ENCODE measurements at regions not wholly inside any gene's neighbourhood (a gene's known extent, or its start where the extent isn't known, plus 50 kb on each side); places are given as distances from the start of the nearest gene placed in this dataset.

- DNase-seq = no peak
Observed at GRCh38 chr5:90185897-90186468, 223.6 kb downstream of the CETN3 start.

DNA sequence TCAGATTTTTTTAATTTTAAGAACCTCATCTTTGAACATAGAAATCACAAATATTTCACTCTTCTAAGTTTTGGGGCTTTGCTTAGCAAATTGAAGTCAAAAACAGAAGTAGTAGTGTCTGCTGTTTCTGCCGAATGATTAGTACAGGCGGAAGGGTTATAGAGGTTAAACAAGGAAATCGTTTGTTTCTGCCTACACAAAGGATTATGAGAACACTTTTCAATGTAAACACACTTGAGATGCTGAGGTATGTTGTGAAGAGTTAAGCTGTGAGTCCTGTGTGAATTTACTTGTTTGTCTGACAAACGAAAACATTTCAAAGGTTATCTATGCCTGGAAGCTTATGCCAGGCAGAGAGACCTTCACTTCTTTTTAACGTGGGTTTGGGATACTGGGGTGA, 224.8 kb downstream of the CETN3 start:
- no peak for DNase-seq

DNA sequence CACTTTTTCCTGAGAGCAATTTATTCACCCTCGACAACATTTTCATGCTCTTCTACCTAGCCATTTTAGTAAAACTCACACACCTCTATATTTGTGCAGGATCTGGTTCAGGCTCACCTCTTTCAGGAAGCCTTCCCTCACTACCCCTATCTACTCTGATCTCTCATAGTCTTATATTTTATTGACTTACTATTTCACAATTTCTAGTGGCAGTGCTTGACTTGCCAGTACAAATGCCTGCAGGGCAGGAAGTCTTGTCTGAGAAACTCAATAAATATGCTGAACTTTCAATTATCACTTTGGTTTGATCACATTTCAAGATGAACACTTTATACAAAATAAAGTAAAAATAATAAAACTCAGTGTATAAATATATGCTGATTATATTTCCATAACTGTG, 226.8 kb downstream of the CETN3 start:
- no peak for DNase-seq

GRCh38 chr5:90174236-90174635, 235.3 kb downstream of the CETN3 start:
- no peak for DNase-seq

DNA sequence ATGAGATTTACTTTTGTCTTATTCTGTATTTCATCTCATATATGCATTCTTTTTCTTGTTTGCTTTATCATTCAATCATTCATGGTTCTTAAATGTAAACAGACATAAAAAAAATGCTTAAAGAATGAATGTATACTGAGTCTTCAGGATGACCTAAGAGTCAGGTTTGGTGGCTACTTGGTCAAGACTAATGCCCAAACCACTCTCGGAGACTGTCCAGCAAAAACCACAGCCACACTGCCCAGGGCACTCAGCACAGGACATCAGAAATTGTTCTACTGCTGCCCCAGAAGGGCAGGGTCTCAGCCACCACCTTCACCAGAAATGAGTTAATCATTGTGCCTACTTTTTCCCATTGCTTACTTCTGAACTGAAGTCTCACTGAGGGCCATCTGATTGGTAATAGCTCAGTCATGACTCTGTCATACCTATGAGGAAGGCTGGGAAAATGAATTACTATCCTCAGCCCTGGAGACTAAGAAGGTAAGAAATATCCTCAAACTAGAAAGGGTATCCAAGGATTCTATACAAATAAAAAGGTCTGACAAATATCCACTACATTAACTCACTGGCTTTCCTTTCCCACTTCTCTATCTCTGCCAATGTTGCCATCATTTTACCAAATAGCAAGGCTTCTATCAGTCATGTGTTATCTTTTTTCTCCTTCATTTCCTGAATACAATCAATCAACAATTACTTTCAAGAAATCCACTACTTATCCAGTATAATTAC, 236.1 kb downstream of the CETN3 start:
- no peak for DNase-seq

- no peak for DNase-seq
Observed at GRCh38 chr5:90171466-90171865, 238.1 kb downstream of the CETN3 start.

GRCh38 chr5:90170261-90170660, 239.3 kb downstream of the CETN3 start:
- no peak for DNase-seq

DNA sequence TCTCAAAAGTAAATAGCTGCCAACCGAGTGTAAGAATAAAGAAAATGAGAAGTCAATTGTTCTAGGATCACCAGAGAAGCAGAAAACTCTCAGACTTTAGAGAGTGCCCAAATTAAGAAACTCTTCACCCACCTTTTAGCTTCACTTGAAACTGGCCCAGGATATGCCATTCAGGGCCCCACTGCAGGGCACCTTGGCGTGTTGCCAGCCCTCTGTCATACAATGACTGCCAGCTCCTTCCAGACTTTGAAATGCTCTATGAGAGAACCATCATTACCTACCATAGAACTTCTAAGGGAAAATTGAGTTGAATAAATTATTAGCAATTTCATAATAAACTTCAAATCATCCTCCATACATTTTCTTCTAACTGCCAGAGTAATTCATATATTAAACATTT, 240.5 kb downstream of the CETN3 start:
- DNase-seq = no peak

DNA sequence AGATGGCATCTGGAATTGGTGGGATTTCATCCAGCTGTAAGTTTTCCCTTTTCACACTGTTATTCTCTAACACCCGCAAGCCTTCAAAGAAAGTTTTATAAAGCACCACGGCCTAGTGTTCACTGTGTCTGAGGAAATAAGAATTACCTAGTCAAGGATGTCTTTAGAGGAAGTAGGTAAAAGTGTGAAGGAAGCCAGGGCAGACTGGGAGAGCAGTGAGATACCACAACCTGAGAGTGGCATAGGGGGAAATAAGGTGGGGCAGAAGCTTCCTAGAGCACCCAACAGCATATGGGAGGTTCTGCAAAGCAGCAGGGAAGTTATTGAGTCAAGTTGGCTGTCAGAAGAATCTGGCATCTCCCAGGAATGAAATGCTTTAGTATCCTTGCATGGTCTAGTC, 241.2 kb downstream of the CETN3 start:
- DNase-seq = no peak

DNA sequence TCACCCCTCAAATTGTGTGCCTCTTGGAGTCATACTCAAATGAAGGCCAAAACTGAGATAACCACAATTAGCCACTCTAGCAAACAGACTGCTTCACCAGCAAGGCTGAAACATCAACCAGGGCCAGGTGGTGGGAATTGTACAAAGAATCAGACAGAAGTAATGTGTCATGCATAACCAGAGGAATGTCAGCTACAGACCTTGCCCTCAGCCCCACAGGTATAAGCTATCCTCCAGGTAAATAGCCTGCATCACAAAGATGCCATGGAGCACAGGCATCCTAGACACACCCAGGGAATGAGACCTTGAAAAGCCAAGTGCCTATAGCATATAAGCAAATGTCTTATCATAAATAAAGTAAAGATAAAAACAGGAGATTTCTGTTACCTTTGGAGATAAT, 242.7 kb downstream of the CETN3 start:
- DNase-seq = no peak

DNA sequence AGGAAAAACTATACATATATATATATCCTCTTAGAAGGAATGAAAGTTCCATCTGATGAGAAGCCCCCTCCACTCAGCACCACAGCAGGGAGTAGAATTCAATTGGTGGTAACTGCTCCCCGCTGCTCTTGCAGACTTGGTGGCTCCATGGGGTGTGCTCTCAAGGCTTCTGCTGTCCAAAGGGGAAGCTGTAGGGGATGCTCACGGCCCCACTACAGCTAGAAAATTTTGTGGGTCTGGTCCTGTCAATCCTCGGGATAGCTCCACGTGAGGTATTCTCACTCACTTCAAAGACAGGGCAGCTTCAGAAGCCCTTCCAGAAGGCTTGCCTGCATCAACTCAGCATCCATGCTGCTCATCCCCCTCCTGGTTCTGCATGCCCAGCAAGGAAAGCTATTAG, 247.2 kb downstream of the CETN3 start:
- no peak for DNase-seq

DNA sequence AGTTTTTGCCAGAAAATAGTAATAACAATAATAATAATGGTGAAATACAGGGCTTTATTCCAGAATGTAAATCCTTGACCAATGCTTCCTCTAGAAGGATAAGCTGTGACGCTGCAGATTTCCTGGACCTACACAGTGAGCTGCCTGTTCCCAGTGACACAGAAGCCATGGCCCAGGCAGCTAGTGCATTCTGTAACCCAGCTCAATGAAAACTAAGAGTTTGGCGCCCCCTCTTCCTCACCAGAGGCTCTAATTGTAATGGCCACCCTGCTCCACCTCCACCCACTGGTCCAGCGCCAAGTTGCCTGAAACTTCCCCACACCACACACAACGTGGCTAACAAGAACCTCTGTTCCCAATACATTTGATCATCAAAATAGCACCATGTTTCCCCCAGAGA, 248.1 kb downstream of the CETN3 start:
- DNase-seq = no peak

- no peak for DNase-seq
Observed at GRCh38 chr5:90158131-90158530, 251.4 kb downstream of the CETN3 start.

GRCh38 chr5:90153031-90153430, 256.5 kb downstream of the CETN3 start:
- DNase-seq = no peak

GRCh38 chr5:90144625-90145327, 264.8 kb downstream of the CETN3 start:
- DNase-seq = no peak

DNA sequence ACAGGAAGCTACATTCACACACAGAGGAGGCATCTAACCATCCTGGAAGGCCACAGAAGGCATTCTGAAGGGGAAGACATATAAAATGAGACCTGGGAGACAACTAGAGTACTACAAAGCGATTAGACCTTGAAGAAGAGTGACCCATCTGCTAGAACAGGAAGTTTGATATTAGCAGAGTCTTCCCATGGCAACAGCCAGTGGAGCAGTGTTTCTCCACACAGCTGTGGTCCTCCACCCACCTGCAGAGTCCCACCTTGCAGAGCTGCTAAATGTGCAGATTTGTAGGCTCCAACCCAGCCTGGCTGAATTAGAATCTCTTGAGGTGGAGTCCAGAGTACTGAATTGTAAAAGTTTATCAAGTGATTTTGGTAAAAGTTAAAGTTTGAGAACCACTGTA, 267.0 kb downstream of the CETN3 start:
- DNase-seq = no peak

- DNase-seq = no peak
Observed at GRCh38 chr5:90141984-90142383, 267.6 kb downstream of the CETN3 start.

- DNase-seq = no peak
Observed at GRCh38 chr5:90136952-90137528, 272.5 kb downstream of the CETN3 start.

- no peak for DNase-seq
Observed at GRCh38 chr5:90135779-90136378, 273.7 kb downstream of the CETN3 start.

- DNase-seq = no peak
Observed at GRCh38 chr5:90134892-90135291, 274.7 kb downstream of the CETN3 start.

DNA sequence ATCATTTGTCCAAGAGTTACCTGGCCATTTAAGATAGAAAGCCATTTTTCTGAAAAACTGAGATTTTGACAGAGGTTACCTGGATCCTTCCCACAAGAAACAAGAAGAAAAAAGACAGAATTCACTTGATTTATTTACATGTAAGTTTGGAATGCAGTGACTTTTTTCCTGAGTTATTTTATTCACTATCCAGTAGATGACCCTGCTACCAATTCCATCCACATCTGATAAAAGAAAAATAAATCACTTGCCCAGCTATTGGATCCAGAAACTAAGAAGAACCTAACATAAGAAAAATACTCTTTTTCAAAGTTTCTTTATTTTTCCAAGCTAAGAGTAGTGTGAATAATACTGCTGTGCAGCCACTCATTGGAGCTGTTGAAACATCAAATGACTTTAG, 275.2 kb downstream of the CETN3 start:
- DNase-seq = no peak

DNA sequence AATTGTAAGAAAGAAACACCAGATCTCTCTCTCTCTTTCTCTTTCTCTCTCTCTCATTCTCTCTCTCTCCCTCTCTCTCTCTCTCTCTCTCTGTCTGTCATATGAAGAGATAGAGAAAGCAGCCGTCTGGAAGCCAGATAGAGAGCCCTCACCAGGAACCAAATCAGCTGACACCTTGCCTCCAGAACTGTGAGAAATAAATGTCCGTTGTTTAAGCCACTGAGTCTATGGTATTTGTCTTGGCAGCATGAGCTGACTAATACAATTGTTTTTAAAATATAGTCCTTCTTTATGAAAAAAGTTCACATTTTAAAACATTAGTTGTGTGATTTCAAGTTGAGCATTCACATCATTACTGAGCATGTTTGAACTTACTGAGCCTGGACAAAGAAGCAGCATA, 275.6 kb downstream of the CETN3 start:
- DNase-seq = no peak

GRCh38 chr5:90131383-90132133, 278.0 kb downstream of the CETN3 start:
- DNase-seq = no peak
